PC-9 (cell line): ENCODE measurements at regions not wholly inside any gene's neighbourhood (a gene's known extent, or its start where the extent isn't known, plus 50 kb on each side); places are given as distances from the start of the nearest gene placed in this dataset.

Experiments used
- BruUV-seq: library from RNA; stranded (reverse); fragments of 400-500 nt; replicated peaks from 2 replicates; lab custom pipeline; 2021; lab: Mats Ljungman, UMichigan
- CTCF ChIA-PET: fragments of 300-600 bp; sonication (Branson Sonifier 250); formaldehyde crosslinking; loops from one replicate; lab custom pipeline; 2022; ENCODE audit warnings: antibody characterized with exemption; lab: Charles Lee
- POLR2A ChIA-PET: fragments of 300-600 bp; sonication (Branson Sonifier 250); formaldehyde crosslinking; loops from one replicate; lab custom pipeline; 2022; ENCODE audit warnings: antibody characterized with exemption; ENCODE audit not compliant: unreplicated experiment; lab: Charles Lee
- DNase-seq, 2 experiments: peaks; one replicate each; pipeline versions ENCODE4 v3.0.0 to v3.0.0-alpha.2; 2015 to 2022; ENCODE audit warnings: mixed read lengths in 1 of 2
- H2AFZ ChIP-seq: fragments of 200-600 bp; sonication (generic); 2 replicates; pipeline ENCODE4 v1.8.1; 2017; ENCODE audit warnings: antibody characterized with exemption
- H3F3A ChIP-seq: fragments of 200-600 bp; sonication (generic); 2 replicates; pipeline ENCODE4 v1.8.1; 2017; ENCODE audit warnings: antibody characterized with exemption, mild to moderate bottlenecking, low read depth; ENCODE audit not compliant: insufficient read depth
- H3K27ac ChIP-seq: fragments of 200-600 bp; sonication (generic); 2 replicates; pipeline ENCODE4 v1.6.1; 2016; ENCODE audit warnings: mixed run types
- H3K27me3 ChIP-seq: fragments of 200-600 bp; sonication (generic); 2 replicates; pipeline ENCODE4 v1.6.1; 2016; ENCODE audit warnings: low read depth, mixed run types; ENCODE audit not compliant: insufficient read depth
- H3K36me3 ChIP-seq: fragments of 200-600 bp; sonication (generic); 2 replicates; pipeline ENCODE4 v1.6.1; 2016; ENCODE audit warnings: low read depth, mixed run types
- H3K4me1 ChIP-seq: fragments of 200-600 bp; sonication (generic); replicated peaks from 2 replicates; pipeline ENCODE4 v1.6.1; 2016; ENCODE audit warnings: mixed run types; ENCODE audit not compliant: insufficient read depth
- H3K4me2 ChIP-seq: fragments of 200-600 bp; sonication (generic); 2 replicates; pipeline ENCODE4 v1.6.1; 2017; ENCODE audit warnings: mixed run types
- H3K4me3 ChIP-seq: fragments of 200-600 bp; sonication (generic); 2 replicates; pipeline ENCODE4 v1.6.1; 2016; ENCODE audit warnings: mixed run types
- H3K79me2 ChIP-seq: fragments of 200-600 bp; sonication (generic); 2 replicates; pipeline ENCODE4 v1.6.1; 2017; ENCODE audit warnings: low read depth, mixed run types
- H3K9me2 ChIP-seq: fragments of 200-600 bp; sonication (generic); 2 replicates; pipeline ENCODE4 v1.8.1; 2017; ENCODE audit warnings: mild to moderate bottlenecking; ENCODE audit not compliant: insufficient read depth
- H3K9me3 ChIP-seq: fragments of 200-600 bp; sonication (generic); 2 replicates; pipeline ENCODE4 v1.8.1; 2016; ENCODE audit warnings: low read depth; ENCODE audit not compliant: insufficient read depth
- H4K20me1 ChIP-seq: fragments of 200-600 bp; sonication (generic); 2 replicates; pipeline ENCODE4 v1.8.1; 2017; ENCODE audit not compliant: insufficient read depth
- EZH2 ChIP-seq: fragments of 200-600 bp; sonication (generic); IDR thresholded peaks from 2 replicates; pipeline ENCODE4 v1.8.0; 2017; ENCODE audit warnings: antibody characterized with exemption, low read depth
- intact Hi-C: fragments of 100-400 bp; cut with micrococcal nuclease; formaldehyde crosslinking; loops from one replicate; pipeline ENCODE4 v1.10.0; 2022; ENCODE audit not compliant: unreplicated experiment
- TF ChIP-seq, protein P1 (sequence below): fragments of 200-600 bp; sonication (generic); conservative IDR thresholded peaks from 2 replicates; pipeline ENCODE4 v1.6.1; 2017; ENCODE audit warnings: mixed run types, antibody characterized with exemption, mild to moderate bottlenecking, moderate library complexity

DNA sequence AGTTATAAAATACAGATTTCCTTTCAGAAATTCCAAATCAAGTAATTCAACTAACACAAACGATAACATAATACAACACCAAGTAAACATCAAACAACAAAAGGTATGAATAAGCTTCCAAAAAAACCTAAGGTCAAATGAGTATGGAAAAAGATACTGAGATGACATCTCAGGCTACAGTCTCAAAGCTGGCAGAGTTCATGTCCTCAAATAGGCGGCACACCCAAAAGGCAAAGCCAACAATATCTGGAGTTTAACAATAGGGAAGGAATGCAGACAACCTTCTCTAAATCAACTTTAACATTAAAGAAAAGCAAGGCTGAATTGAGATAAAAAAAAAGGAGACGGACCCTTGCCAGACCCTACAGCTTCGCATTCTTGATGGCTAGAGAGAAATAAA is 346.6 kb downstream of the RSL24D1 start:
- no TSS peak for BruUV-seq
- CTCF ChIA-PET = no interaction called here

DNA sequence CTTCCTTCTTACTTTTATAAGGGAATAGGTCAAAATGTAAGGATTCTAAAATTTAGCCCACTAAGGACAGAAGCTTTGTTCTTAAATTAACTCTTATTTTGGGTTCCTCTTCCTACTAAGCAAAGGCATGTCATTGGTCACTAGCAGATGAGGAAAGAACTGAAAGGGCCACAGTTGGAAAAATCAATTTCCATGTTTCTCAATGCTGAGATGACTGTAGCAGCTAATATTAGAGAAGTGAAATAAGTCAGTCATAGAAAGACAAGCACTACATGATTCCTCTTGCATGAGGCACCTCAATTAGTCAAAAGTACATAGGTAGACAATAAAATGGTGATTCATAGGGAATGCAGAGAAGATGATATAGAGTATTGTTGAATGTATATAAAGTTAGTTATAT is 353.7 kb downstream of the RSL24D1 start:
- no TSS peak for BruUV-seq
- no peak overlapping the region for H3K4me3 ChIP-seq
- H3K9me2 ChIP-seq = no peaks in the 10 kb centered on the region
- no peak for DNase-seq
- POLR2A ChIA-PET = no interaction called here
- H3F3A ChIP-seq = no peaks in the 10 kb centered on the region
- H3K4me2 ChIP-seq = no peak overlapping the region
- no peaks in the 10 kb centered on the region for H3K79me2 ChIP-seq
- no peak overlapping the region for H2AFZ ChIP-seq
- TF ChIP-seq, protein P1, sequence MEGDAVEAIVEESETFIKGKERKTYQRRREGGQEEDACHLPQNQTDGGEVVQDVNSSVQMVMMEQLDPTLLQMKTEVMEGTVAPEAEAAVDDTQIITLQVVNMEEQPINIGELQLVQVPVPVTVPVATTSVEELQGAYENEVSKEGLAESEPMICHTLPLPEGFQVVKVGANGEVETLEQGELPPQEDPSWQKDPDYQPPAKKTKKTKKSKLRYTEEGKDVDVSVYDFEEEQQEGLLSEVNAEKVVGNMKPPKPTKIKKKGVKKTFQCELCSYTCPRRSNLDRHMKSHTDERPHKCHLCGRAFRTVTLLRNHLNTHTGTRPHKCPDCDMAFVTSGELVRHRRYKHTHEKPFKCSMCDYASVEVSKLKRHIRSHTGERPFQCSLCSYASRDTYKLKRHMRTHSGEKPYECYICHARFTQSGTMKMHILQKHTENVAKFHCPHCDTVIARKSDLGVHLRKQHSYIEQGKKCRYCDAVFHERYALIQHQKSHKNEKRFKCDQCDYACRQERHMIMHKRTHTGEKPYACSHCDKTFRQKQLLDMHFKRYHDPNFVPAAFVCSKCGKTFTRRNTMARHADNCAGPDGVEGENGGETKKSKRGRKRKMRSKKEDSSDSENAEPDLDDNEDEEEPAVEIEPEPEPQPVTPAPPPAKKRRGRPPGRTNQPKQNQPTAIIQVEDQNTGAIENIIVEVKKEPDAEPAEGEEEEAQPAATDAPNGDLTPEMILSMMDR = no peak
- no peak for TF ChIP-seq EZH2
- no peaks in the 10 kb centered on the region for H3K9me3 ChIP-seq
- no peaks in the 10 kb centered on the region for H4K20me1 ChIP-seq
- no peak overlapping the region for H3K27ac ChIP-seq
- H3K4me1 ChIP-seq = no peaks in the 10 kb centered on the region
- intact Hi-C loops = no loop called here
- H3K27me3 ChIP-seq = no peaks in the 10 kb centered on the region
- CTCF ChIA-PET = no interaction called here
- no peaks in the 10 kb centered on the region for H3K36me3 ChIP-seq

More for the DNA sequence above, 346.6 kb downstream of the RSL24D1 start:
- Histone ChIP-seq H3K4me2 (no peak overlapping the region), H3K79me2 (no peaks in the 10 kb centered on the region), H3F3A (no peaks in the 10 kb centered on the region), H2AFZ (no peak overlapping the region), H3K4me1 (no peaks in the 10 kb centered on the region), H3K9me2 (no peaks in the 10 kb centered on the region), H3K27me3 (no peaks in the 10 kb centered on the region), H3K36me3 (no peaks in the 10 kb centered on the region), H3K4me3 (no peak overlapping the region), H4K20me1 (no peaks in the 10 kb centered on the region), H3K9me3 (no peaks in the 10 kb centered on the region), H3K27ac (no peak overlapping the region)
- no peak for DNase-seq
- TF ChIP-seq, protein P1 = no peak
- TF ChIP-seq EZH2 = no peak
- POLR2A ChIA-PET = no interaction called here
- intact Hi-C loops = no loop called here

DNA sequence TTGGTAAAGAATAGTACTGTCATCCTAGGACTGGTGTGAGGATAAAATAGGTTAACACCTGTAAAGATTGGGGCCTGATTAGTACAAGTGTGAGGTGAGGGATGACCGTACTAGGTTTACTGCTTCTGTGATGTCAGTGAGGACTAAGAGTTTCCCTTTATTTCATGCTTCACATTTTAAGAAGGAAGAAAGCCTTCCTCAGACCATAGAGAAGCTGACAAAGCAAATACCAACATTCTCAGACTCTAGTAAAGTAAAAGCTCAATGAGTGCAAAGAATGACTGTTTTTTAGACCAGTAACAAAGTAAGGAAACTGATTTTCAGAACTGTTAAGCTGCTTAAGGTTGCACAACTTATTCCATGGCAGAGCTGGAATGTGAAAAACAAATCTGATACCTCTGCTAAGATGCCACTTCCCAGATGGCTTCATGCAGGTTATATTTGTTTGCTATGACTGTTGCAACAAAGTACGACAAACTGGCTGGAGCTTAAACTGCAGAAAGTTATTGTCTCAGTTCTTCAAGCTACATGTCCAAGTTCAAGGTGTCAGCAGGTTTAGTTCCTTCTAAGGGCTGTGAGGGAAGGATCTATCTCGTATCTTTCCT is 354.9 kb downstream of the RSL24D1 start:
- DNase-seq = no peak
- H3K4me2 ChIP-seq = no peak overlapping the region
- no peaks in the 10 kb centered on the region for H3K36me3 ChIP-seq
- no peaks in the 10 kb centered on the region for H3K79me2 ChIP-seq
- H3F3A ChIP-seq = no peaks in the 10 kb centered on the region
- POLR2A ChIA-PET = no interaction called here
- no peaks in the 10 kb centered on the region for H3K4me1 ChIP-seq
- H3K27me3 ChIP-seq = no peaks in the 10 kb centered on the region
- H3K9me2 ChIP-seq = no peaks in the 10 kb centered on the region
- no TSS peak for BruUV-seq
- no peaks in the 10 kb centered on the region for H4K20me1 ChIP-seq
- no peak overlapping the region for H3K4me3 ChIP-seq
- no peak overlapping the region for H3K27ac ChIP-seq
- no peak for TF ChIP-seq EZH2
- TF ChIP-seq, protein P1 = no peak
- CTCF ChIA-PET = no interaction called here
- intact Hi-C loops = no loop called here
- no peaks in the 10 kb centered on the region for H3K9me3 ChIP-seq
- H2AFZ ChIP-seq = no peak overlapping the region
